Thoracic aorta (tissue), 2 donors: ENCODE measurements at regions not wholly inside any gene's neighbourhood (a gene's known extent, or its start where the extent isn't known, plus 50 kb on each side); places are given as distances from the start of the nearest gene placed in this dataset.

ENCODE experiments used
- ATAC-seq: fragments of 150-250 bp; one replicate; pipeline ENCODE4 v1.8.0; 2017; ENCODE audit warnings: low read depth; ENCODE audit not compliant: insufficient number of reproducible peaks, low FRiP score
- DNase-seq: peaks from one replicate; pipeline ENCODE4 v3.0.0-alpha.2; 2020; ENCODE audit warnings: low spot score
- H3K27ac ChIP-seq, 2 donors: fragments of 200-600 bp; sonication (generic); 1 replicate in 1 of 2; 2 replicates in 1 of 2; pipeline ENCODE4 v1.5.1; 2016; ENCODE audit warnings: mild to moderate bottlenecking in 2 of 2, moderate library complexity in 2 of 2
- H3K27me3 ChIP-seq: fragments of 200-600 bp; sonication (generic); replicated peaks from 2 replicates; pipeline ENCODE4 v1.6.0; 2016; ENCODE audit warnings: mild to moderate bottlenecking; ENCODE audit not compliant: insufficient read depth
- H3K36me3 ChIP-seq: fragments of 200-600 bp; sonication (generic); one replicate; pipeline ENCODE4 v1.5.1; 2016
- H3K4me1 ChIP-seq, 2 donors: fragments of 200-600 bp; sonication (generic); 1 replicate in 1 of 2; 2 replicates in 1 of 2; pipeline versions ENCODE4 v1.5.1 to v1.6.0; 2016; ENCODE audit warnings: low read depth in 2 of 2, mild to moderate bottlenecking in 1 of 2; ENCODE audit not compliant: control insufficient read depth in 1 of 2
- H3K4me3 ChIP-seq: fragments of 200-600 bp; sonication (generic); 2 replicates; pipeline ENCODE4 v1.5.1; 2016; ENCODE audit warnings: mild to moderate bottlenecking
- H3K9me3 ChIP-seq: fragments of 200-600 bp; sonication (generic); 2 replicates; pipeline ENCODE4 v1.5.1; 2016
- TF ChIP-seq, protein P1 (sequence below): fragments of 200-600 bp; sonication (generic); IDR thresholded peaks from one replicate; pipeline ENCODE4 v1.5.1; 2019; ENCODE audit warnings: antibody characterized with exemption

DNA sequence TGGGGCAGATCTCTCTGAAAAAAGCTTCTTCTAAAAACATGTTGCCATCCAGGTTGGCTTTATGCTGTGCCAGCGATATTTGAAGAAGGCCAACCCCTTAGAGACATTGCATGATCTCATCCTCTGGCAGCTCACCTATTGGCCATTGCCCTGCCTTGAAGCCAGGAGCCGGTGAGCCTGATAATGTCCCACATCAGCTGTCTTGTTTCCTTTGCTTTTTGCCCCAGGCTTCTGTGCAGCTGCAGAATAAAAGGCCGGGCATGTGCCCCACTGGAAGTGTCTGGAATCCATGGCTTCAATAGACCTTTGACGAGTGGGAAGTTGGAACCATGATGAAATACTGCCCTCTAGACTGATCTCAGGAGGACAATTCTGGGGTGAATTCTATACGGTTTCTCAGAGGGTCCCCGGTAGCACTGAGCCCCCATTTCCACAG is 523.5 kb upstream of the ZEB2 start:
- Histone ChIP-seq H3K4me3 (no peak overlapping the region), H3K4me1 (peaks cover 0 to 12% of the 10 kb centered on the region in 2 donors), H3K27ac (no peak overlapping the region), H3K9me3 (no peaks in the 10 kb centered on the region), H3K36me3 (no peaks in the 10 kb centered on the region), H3K27me3 (no peaks in the 10 kb centered on the region)
- ATAC-seq: no peak
- no peak for DNase-seq
- TF ChIP-seq, protein P1, sequence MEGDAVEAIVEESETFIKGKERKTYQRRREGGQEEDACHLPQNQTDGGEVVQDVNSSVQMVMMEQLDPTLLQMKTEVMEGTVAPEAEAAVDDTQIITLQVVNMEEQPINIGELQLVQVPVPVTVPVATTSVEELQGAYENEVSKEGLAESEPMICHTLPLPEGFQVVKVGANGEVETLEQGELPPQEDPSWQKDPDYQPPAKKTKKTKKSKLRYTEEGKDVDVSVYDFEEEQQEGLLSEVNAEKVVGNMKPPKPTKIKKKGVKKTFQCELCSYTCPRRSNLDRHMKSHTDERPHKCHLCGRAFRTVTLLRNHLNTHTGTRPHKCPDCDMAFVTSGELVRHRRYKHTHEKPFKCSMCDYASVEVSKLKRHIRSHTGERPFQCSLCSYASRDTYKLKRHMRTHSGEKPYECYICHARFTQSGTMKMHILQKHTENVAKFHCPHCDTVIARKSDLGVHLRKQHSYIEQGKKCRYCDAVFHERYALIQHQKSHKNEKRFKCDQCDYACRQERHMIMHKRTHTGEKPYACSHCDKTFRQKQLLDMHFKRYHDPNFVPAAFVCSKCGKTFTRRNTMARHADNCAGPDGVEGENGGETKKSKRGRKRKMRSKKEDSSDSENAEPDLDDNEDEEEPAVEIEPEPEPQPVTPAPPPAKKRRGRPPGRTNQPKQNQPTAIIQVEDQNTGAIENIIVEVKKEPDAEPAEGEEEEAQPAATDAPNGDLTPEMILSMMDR: no peak

GRCh38 chr2:145041706-145042105 is 521.8 kb upstream of the ZEB2 start:
- TF ChIP-seq, protein P1: no peak
- no peaks in the 10 kb centered on the region for H3K9me3 ChIP-seq
- DNase-seq (no peak), ATAC-seq (no peak)
- peaks cover 0 to 26% of the 10 kb centered on the region in 2 donors for H3K4me1 ChIP-seq
- no peaks in the 10 kb centered on the region for H3K27me3 ChIP-seq
- no peak overlapping the region for H3K27ac ChIP-seq
- no peaks in the 10 kb centered on the region for H3K36me3 ChIP-seq
- H3K4me3 ChIP-seq: no peak overlapping the region

DNA sequence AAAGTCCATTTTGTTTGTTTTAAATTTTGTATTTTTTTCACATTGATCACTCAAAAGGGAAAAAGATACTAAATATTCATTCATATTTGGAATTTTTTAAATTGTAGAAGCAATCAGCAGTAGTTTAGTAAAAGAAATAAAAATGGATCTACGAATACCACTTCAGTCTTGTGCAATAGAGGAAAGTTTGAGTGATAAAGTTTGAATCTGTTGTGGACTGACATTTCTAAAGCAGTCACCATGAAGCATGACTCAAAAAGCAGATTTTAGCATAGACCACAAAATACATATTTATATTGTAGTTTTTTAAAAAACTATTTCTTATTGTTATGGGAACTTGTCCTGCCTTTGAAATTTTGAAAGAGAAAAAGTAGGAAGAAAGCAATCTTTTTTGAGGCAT is 520.5 kb upstream of the ZEB2 start:
- H3K36me3 ChIP-seq: no peaks in the 10 kb centered on the region
- peaks cover 0 to 37% of the 10 kb centered on the region in 2 donors for H3K4me1 ChIP-seq
- no peaks in the 10 kb centered on the region for H3K27me3 ChIP-seq
- no peak overlapping the region for H3K4me3 ChIP-seq
- H3K27ac ChIP-seq: no peak overlapping the region
- TF ChIP-seq, protein P1: no peak
- ATAC-seq (no peak), DNase-seq (no peak)
- no peaks in the 10 kb centered on the region for H3K9me3 ChIP-seq

GRCh38 chr2:145038041-145038525 is 518.2 kb upstream of the ZEB2 start:
- H3K27me3 ChIP-seq: no peaks in the 10 kb centered on the region
- peaks cover 0 to 30% of the 10 kb centered on the region in 2 donors for H3K4me1 ChIP-seq
- H3K27ac ChIP-seq: no peak overlapping the region
- no peak for DNase-seq
- H3K36me3 ChIP-seq: no peaks in the 10 kb centered on the region
- H3K4me3 ChIP-seq: no peak overlapping the region
- no peaks in the 10 kb centered on the region for H3K9me3 ChIP-seq
- TF ChIP-seq, protein P1: no peak
- ATAC-seq: no peak

GRCh38 chr2:145036421-145037011 is 516.6 kb upstream of the ZEB2 start:
- ATAC-seq: no peak

More at GRCh38 chr2:145036421-145037011, 516.6 kb upstream of the ZEB2 start:
- Histone ChIP-seq H3K4me3 (peak overlapping the region; percentile 41), H3K27me3 (no peaks in the 10 kb centered on the region), H3K36me3 (no peaks in the 10 kb centered on the region), H3K9me3 (no peaks in the 10 kb centered on the region), H3K27ac (no peak overlapping the region), H3K4me1 (peaks cover 0 to 27% of the 10 kb centered on the region in 2 donors)
- TF ChIP-seq, protein P1: no peak
- no peak for DNase-seq
